GM19023 (cell line): ENCODE measurements at regions not wholly inside any gene's neighbourhood (a gene's known extent, or its start where the extent isn't known, plus 50 kb on each side); places are given as distances from the start of the nearest gene placed in this dataset.
A peak's percentile ranks its signal among the peaks of the same experiment; 100 is the strongest.
"Not testable (repeated sequence)": the region's sequence is repeated elsewhere in the genome, so short reads cannot be mapped to it uniquely, and the experiment has no call there.

Experiments
- ATAC-seq: cut with Tn5 transposase; IDR thresholded peaks from one replicate; pipeline ENCODE4 v1.9.1; 2021; ENCODE audit warnings: mild to moderate bottlenecking, moderate library complexity; ENCODE audit not compliant: unreplicated experiment

DNA sequence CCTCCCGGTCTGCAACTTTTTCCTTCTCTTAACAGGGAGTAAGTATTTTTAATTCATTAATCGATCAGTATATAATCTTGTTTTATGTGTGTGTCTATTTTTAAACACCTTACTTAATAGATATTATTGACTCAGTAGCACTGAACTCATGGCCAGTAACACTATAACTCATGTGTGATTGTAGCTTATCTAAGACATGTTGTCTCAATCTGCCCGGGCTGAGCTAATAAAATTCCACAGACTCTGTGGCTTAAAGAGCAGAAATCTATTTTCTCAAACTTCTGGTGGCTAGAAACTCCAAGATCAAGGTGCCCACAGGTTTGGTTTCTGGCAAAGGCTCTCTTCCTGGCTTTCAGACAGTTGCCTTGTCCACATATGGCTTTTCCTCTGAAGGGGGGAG is 68.8 kb upstream of the TNFAIP3 start:
- ATAC-seq: no peak

DNA sequence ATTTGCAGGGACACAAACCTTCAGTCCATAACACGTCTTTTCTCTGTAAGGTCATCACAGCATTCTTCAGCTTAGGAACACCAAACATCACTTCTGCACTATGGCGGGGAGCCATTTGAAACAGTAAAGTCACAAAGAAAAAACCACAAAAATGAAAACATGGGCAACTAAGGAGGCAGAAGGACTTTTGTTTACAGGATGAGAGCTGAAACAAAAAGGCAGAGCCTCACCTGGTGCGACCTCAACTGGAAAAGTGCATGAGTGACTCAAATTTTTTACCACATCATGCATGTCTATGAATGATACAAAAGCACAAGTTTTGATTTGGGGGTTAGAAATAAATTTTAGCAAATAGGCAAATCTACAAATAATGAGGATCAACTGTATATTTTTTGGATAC is 68.2 kb upstream of the TNFAIP3 start:
- ATAC-seq: no peak

DNA sequence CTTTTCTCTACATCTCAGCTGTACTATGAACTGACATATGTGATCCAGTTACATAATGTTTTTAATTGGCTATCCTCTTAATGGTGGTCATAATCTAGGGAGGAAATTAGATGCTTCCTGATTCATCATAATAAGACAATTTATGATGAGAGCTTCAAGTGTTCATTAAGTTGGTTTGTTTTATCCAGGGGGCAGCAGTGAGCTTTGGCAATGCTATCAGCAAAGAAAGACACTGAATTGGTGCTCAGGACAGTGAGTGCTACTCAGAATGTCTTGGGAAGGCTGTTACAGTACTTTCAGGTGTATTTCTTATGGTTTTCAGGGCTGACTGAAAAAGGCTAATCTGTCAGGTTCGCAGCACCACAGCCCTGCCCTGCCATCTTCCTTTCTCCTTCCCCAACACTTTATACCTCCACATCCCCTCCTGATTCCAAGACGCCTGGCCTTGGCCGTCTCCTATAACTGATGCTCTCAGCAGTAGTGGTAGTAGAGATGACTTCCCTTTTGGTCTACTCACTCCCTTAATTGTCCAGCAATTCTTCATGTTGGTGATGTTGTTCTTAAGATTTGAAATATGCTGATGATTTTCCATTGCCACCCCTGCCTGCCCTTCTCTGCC is 67.0 kb upstream of the TNFAIP3 start:
- peak; percentile 69 for ATAC-seq

DNA sequence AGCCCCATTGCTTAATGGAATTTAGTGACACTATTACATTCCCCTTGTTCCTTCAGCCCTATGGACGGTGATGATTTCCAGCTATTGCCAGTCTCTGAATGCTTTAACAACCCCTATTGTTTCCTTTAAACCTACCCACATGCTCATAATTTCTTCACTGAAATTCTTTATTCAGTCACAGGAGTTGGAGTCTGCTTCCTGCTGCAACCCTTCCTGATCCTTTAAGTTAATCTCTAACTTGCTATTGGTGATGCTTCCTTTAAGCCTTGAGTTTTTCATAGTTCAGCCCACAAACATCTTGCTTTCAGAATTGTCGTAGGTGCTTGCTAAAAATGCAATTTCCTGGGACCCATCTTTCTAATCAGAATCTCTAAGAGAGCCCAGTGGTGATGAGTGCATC is 66.3 kb upstream of the TNFAIP3 start:
- ATAC-seq: no peak

DNA sequence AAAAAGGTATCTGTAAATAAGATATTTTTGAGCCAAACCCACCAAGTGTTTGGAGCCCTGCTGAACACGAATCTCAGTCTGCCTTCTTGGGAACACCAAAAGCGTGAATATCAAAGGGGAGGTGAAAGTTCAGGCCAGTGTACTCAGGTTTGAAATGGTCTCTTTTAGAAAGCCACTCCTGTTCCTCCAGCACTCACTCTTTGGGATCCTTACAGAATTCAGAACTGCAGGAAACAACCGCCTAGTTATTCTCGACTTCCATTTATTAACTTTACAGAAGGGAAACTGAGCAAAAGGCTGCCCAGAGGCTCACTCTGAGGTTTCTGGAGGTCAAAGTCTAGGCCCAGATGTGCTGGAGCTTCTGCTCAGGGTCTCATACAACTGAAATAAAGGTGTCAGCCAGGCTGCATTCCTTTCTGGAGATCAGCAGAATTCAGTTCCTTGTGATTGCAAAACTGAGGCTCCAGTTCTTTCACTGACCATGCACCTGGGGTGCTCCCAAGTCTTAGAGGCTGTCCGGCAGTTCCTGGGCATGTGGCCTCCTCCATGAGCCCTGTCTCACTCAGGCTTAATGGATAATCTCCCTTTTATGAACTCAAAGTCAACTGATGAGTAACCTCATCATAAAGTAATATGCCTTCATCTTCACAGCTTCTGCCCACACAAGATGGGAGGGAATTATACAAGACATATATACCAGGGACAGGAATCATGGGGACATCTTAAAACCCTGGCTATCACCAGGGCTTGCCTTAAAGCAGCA is 65.5 kb upstream of the TNFAIP3 start:
- no peak for ATAC-seq

DNA sequence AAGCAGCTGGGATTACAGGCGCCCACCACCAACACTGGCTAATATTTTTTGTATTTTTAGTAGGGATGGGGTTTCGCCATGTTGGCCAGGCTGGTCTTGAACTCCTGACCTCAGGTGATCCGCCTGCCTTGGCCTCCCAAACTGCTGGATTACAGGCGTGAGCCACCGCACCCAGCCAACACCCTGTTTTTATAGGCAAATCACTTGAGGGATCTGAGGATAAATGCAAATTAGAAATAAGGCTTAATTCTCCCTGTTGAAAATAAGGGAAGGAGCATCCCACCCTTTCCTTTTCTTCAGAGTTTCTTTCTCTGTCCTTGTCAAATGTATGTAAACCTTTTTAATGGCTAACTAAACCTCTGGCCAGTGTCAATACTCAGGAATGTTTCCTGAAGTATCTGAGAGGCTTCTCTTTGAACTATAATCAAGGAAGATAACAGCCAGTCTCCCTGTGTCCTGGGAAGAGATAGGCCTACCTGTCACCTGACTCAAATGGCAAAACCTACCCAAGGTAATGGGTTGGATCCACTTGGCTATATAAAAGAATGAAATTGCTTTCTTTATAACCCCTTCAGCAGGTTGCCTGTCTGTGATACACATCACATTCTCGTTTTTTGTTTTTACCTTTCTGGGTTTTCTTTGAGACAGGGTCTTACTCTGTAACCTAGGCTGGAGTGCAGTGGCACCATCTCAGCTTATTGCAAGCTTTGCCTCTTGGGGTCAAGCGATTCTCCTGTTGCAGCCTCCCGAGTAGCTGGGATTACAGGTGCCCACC is 64.5 kb upstream of the TNFAIP3 start:
- no peak for ATAC-seq

DNA sequence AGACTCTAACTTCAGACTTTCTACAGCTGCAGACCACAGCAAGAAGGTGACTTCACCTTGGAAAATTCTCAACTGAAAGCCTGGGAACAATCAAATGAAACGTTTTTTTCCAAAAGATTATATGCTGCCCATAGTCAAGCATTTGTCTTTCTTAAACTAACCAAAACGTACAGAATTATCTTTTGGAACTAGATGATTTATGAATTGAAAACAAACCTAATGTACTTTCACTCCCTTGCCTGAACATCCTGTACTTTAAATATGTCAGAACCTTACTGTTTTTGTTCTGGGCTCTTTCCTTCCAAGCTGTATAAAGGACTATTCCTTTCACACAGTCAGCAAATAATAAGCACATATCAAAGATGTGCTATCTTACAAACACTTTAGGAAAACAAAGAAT is 62.4 kb upstream of the TNFAIP3 start:
- no peak for ATAC-seq

DNA sequence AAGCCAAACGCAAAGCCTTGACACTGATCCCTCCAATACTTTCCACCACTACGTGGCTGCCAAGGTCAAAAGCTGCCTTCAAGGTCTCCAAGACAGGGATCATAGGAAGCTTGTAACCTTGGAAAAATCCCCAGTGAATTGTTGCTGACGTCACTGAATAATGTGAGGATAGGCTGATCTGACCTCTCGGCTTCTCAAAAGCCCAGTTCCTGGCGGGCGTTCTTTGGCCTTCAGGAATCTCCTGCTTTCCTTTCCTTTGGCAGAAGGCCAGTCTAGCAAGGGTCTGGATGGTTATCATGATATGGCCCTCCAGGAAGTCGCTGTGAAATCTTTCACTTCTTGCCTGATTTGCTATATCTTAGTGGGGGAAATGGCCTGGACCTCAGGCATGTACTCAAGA is 61.4 kb upstream of the TNFAIP3 start:
- ATAC-seq: no peak

DNA sequence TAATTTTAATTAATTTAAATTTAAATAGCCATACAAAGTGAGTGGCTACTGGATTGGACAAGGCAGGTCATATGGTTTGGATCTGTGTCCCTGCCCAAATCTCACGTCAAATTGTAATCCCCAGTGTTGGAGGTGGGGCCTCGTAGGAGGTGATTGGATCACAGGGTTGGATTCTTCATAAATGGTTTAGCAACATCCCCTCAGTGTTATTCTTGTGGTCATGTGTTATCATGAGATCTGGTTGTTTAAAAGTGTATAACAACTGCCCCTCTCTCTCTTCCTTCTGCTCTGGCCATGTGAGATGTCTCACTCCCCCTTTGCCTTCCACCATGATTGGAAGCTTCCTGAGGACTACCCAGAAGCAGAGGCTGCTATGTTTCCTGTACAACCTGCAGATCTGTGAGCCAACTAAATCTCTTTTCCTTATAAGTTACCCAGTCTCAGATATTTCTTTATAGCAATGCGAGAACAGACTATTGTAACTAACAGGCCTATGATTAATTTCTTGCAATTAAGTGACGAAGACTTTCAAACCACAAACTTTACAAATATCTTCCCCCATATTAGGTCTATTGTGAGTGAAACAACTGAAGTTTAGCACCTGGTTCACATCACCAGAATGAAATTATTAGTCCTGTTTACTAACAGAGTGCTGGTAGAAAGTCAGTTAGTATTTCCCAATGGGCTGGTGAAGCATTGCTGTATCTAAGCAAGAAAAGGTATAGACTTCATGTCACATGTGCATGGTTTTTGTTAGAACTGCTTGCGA is 60.0 kb upstream of the TNFAIP3 start:
- no peak for ATAC-seq

DNA sequence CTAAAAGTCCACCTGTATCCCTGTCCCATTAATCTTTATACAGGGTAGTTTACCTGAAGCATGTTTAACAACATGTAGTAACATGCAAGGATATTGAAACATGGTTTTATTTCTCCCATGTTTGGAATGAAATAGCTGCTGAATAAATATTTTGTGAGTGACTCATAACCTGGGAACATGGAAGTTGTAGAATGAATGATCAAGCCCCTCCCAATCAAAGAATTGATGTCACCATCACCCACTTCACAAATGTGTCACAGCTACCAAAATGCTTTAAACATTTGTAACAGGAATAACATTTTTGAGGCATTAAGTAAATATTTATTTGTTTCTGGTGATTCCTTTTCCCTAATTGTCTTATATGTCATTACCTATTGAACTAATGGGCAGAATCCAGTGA is 58.9 kb upstream of the TNFAIP3 start:
- no peak for ATAC-seq

DNA sequence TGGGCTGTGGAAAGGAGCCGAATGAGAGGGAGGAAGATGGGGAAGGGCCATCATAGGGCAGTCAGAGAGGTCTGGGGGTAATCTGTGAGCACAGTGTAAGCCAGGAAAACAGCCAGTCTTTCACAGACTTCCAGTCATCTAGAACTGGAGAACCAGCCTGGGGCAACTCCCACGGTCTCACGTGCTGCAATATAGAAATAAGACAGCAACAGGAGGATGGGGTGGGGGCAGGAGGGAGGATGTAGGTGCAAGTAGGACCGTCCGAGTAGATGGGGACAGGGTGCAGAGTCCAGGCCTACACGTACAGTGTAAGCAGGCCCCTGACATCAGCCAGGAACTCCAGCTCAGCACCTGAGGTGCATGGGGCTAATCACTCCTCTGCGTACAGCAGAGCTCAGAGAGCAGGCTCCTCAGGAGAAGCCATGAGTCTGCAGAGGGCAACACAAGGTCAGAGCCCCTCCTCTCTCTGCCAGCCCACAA is 58.2 kb upstream of the TNFAIP3 start:
- ATAC-seq: no peak

DNA sequence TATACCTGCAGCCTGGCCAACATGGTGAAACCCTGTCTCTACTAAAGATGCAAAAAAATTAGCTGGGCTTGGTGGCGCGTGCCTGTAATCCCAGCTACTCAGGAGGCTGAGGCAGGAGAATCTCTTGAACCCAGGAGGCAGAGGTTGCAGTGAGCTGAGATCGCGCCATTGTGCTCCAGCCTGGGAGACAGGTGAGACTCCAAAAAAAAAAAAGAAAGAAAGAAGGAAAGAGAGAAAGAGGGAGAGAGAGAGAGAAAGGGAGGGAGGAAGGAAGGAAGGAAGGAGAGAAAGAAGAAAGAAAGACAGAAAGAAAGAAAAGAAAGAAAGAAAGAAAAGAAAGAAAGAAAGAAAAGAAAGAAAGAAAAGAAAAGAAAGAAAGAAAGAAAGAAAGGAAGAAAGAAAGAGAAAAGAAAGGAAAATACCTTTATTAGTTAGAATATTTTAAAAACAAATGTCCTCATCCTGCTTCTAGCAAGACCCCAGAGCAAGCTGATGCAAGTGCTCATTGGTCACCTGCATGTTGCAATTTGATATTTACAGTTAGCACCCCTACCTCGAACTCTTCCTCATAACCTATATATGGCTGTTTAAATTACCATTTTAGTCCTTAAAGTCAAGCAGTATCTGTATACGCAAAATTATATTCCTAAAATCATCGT is 57.0 kb upstream of the TNFAIP3 start:
- not testable (repeated sequence) for ATAC-seq

DNA sequence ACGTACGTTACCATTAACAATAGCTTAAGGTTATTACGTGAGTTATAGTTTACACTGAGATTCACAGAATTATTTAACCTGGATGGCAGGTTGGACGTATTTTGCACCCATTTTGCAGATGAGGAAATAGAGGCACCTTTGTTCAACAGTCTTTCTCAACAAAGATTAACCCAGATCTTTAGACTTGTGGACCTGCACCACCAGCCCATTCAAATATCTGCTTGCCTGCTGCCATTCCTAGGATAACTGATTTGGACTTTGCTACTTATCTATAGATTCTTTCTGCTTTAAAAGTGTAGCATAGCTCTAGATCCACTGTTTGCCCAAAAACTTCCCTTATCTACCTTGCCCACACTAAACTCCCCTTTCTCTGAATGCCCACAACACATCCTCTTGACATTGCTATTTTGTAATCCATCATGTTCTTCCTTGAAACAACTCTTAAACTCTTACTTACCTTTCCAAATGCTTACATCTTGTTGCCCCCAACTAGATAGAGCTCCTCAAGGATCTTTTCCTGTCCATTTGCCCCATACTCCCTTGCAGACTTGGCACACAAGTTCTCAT is 56.4 kb upstream of the TNFAIP3 start:
- no peak for ATAC-seq

DNA sequence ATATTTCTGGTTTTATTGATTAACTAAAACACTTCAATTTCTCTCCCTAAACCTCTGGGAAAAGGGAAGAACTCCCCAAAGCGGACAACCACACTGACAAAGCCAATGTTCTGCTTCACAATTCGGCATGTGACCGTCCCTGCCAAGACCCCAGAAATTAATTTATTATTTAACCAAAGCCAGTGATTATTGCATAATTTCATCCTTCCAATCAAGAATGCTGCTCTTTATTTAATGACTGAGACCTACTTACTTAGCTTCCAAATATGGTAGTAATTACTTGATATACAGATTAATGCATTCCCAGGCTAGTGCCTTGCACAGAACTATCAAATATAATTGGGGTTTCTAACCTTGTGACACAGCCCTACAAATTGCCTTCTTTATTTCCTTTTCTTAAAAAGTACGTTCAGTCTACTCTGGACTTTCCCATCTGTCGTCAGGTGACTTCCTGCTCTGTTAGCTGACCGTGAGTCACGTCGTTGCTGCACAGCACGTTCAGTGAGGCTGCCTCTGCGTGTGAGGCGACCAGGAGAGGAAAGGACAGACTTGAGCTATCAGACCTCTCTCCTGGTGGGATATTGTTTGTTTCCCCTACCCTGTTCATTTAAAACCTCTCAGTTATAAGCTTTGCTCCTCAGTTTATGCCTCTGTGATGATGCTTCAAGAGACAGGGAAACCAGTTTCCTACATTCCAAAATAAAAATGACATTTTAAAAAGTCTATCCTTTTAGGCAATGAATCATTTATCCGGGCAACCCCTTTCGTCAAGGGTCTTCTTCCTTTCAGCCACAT is 55.7 kb upstream of the TNFAIP3 start:
- ATAC-seq: peak; percentile 96

DNA sequence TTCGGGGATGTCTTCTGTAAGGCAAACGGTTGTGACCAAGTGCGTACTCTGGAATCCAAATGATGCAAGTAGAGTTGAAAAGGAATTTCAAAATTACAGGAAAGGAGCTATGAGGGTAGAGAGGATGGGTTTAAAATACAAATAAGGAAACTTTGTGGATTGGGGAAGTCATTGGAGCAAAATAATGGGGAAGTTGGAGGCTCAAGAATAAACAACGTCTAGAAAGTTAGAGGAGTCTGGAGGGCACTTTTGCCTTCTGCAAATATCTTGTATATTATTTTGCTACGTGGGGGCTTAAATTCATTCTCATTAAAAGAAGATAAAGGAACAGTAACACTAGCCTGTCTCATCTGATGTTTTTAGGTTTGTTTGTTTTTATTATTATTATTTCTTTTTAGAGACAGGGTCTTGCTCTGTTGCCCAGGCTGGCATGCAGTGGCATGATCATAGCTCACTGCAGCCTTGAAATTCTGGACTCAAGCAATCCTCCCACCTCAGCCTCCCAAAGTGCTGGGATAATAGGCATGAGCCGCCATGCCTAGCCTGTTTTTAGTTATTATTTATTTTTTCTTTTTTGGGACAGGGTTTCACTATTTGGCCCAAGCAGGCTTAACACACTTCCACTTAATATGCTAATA is 55.0 kb upstream of the TNFAIP3 start:
- no peak for ATAC-seq

DNA sequence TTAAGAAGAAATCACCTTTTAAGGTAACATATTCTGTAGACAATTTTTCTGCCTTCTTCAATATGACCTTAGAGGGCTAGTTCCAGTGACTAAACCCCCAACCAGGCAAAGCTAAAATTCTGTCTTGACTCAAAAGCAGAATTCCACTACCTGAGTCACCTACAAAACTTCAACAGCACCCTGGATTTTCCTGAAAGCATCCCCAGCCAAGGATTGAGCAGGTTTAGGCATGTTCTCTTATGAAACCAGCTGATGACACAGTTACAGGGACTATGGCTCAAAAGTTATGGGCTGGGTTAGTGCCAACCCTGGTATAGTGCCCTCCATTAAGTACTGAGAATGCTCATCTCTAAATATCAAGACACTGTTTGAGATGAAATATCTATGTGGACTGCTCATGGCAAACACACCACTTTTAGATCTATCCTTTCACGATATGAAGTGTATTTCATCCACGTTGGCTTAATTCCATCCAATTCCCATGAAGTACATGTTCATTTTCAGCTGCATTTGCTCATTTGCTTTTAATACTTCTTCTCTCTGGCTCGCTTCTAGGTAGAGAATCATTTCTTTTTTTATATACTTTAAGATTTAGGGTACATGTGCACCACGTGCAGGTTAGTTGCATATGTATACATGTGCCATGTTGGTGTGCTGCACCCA is 53.6 kb upstream of the TNFAIP3 start:
- no peak for ATAC-seq

DNA sequence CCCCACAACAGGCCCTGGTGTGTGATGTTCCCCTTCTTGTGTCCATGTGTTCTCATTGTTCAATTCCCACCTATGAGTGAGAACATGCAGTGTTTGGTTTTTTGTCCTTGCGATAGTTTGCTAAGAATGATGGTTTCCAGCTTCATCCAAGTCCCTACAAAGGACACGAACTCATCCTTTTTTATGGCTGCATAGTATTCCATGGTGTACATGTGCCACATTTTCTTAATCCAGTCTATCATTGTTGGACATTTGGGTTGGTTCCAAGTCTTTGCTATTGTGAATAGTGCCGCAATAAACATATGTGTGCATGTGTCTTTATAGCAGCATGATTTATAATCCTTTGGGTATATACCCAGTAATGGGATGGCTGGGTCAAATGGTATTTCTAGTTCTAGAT is 53.0 kb upstream of the TNFAIP3 start:
- not testable (repeated sequence) for ATAC-seq

DNA sequence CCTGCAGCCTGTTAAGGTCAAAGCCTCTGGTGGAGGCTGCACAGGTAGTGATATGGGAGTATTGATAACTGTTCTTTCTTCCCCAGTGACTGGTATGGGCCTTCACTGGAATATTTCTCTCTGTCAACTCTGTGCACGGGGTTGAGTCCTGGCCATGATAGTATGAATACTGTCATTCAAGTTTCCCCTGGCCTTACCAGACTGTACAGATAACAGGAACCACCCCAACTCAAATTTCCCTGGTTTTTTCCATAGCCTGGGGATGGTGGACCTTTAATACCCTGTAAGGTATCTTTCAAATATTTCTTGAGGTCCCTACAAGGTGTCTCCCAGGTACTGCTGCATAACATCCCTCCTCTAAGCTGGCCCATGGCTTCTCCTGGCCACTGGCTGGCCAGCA is 51.4 kb upstream of the TNFAIP3 start:
- no peak for ATAC-seq
